ENCODE measurements at regions not wholly inside any gene's neighbourhood (a gene's known extent, or its start where the extent isn't known, plus 50 kb on each side); places are given as distances from the start of the nearest gene placed in this dataset.

DNA sequence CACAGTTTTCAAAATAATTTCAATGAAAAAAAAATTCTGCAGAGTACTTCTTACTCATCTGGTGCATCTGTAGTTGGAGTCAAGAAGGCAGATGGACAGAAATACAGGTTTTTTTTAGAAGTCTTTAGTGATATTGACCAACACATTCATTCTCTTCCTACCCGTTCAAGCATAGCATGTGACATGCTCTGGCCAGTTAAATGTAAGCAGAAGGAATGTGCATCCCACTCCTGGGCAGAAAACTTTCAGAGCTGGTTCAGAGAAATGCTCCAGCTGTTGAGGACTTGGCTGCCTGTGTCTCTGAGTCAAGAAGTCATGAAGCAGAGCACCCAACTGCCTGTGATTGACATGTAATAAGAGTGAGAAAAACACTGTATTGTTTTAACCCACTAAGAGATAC lies 665.3 kb upstream of the IGFBP3 start:
- TF ChIP-seq, protein P1, sequence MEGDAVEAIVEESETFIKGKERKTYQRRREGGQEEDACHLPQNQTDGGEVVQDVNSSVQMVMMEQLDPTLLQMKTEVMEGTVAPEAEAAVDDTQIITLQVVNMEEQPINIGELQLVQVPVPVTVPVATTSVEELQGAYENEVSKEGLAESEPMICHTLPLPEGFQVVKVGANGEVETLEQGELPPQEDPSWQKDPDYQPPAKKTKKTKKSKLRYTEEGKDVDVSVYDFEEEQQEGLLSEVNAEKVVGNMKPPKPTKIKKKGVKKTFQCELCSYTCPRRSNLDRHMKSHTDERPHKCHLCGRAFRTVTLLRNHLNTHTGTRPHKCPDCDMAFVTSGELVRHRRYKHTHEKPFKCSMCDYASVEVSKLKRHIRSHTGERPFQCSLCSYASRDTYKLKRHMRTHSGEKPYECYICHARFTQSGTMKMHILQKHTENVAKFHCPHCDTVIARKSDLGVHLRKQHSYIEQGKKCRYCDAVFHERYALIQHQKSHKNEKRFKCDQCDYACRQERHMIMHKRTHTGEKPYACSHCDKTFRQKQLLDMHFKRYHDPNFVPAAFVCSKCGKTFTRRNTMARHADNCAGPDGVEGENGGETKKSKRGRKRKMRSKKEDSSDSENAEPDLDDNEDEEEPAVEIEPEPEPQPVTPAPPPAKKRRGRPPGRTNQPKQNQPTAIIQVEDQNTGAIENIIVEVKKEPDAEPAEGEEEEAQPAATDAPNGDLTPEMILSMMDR (conservative IDR thresholded peaks at IDR 0.05; ENCODE audit: low read length), result no peak
- no peak for TF ChIP-seq EZH2phosphoT487 (IDR thresholded peaks at IDR 0.05; ENCODE audit: borderline replicate concordance, low read depth, low read length)
